ENCODE measurements at regions not wholly inside any gene's neighbourhood (a gene's known extent, or its start where the extent isn't known, plus 50 kb on each side); places are given as distances from the start of the nearest gene placed in this dataset.
A peak's percentile ranks its signal among the peaks of the same experiment; 100 is the strongest.

GRCh38 chr9:26078706-26079105 is 400.5 kb upstream of the TUSC1 start:
- in situ Hi-C loops (cut with MboI; ENCODE audit: low sequenced_read_pairs), result no loop called here
- no peak for DNase-seq (ENCODE audit: low spot score in 2 of 2)
- no peaks in the 10 kb centered on the region for H3K4me1 ChIP-seq
- no peaks in the 10 kb centered on the region for H3K36me3 ChIP-seq (replicated peaks)
- no peak overlapping the region for H3K4me3 ChIP-seq
- no peaks in the 10 kb centered on the region for H3K27me3 ChIP-seq (ENCODE audit: low read depth)
- H3K9me3 ChIP-seq, result no peaks in the 10 kb centered on the region

GRCh38 chr9:26077860-26078259 is 399.6 kb upstream of the TUSC1 start:
- no peak for DNase-seq (ENCODE audit: low spot score in 2 of 2)
- in situ Hi-C loops (cut with MboI; ENCODE audit: low sequenced_read_pairs), result no loop called here
- Histone ChIP-seq H3K27me3 (ENCODE audit: low read depth) (no peaks in the 10 kb centered on the region), H3K4me1 (no peaks in the 10 kb centered on the region), H3K4me3 (no peak overlapping the region), H3K36me3 (replicated peaks) (no peaks in the 10 kb centered on the region), H3K9me3 (no peaks in the 10 kb centered on the region)

- DNase-seq (ENCODE audit: low spot score in 2 of 2), result no peak
- in situ Hi-C loops (cut with MboI; ENCODE audit: low sequenced_read_pairs), result no loop called here
These were observed 389.4 kb upstream of the TUSC1 start for GRCh38 chr9:26067608-26068007.

GRCh38 chr9:26066237-26066636 is 388.0 kb upstream of the TUSC1 start:
- no peak for DNase-seq (ENCODE audit: low spot score in 2 of 2)
- in situ Hi-C loops (cut with MboI; ENCODE audit: low sequenced_read_pairs), result no loop called here
- Histone ChIP-seq H3K9me3 (no peaks in the 10 kb centered on the region), H3K4me1 (peaks cover 28% of the 10 kb centered on the region), H3K27me3 (ENCODE audit: low read depth) (no peaks in the 10 kb centered on the region), H3K36me3 (replicated peaks) (no peaks in the 10 kb centered on the region), H3K4me3 (no peak overlapping the region)

More at GRCh38 chr9:26067608-26068007, 389.4 kb upstream of the TUSC1 start:
- no peak overlapping the region for H3K4me3 ChIP-seq
- no peaks in the 10 kb centered on the region for H3K9me3 ChIP-seq
- H3K4me1 ChIP-seq, result peaks cover 20% of the 10 kb centered on the region
- no peaks in the 10 kb centered on the region for H3K36me3 ChIP-seq (replicated peaks)
- H3K27me3 ChIP-seq (ENCODE audit: low read depth), result no peaks in the 10 kb centered on the region

GRCh38 chr9:26061948-26062575 is 383.8 kb upstream of the TUSC1 start:
- Histone ChIP-seq H3K36me3 (replicated peaks) (no peaks in the 10 kb centered on the region), H3K27me3 (ENCODE audit: low read depth) (no peaks in the 10 kb centered on the region), H3K4me3 (no peak overlapping the region), H3K9me3 (no peaks in the 10 kb centered on the region), H3K4me1 (peaks cover 35% of the 10 kb centered on the region)
- in situ Hi-C loops (cut with MboI; ENCODE audit: low sequenced_read_pairs), result no loop called here
- DNase-seq (ENCODE audit: low spot score in 2 of 2), result peak; percentile 52 to 100

GRCh38 chr9:26058111-26058895 is 380.1 kb upstream of the TUSC1 start:
- peaks cover 19% of the 10 kb centered on the region for H3K4me1 ChIP-seq
- H3K27me3 ChIP-seq (ENCODE audit: low read depth), result no peaks in the 10 kb centered on the region
- no peak for DNase-seq (ENCODE audit: low spot score in 2 of 2)
- no peaks in the 10 kb centered on the region for H3K36me3 ChIP-seq (replicated peaks)
- H3K9me3 ChIP-seq, result no peaks in the 10 kb centered on the region
- in situ Hi-C loops (cut with MboI; ENCODE audit: low sequenced_read_pairs), result no loop called here
- H3K4me3 ChIP-seq, result no peak overlapping the region

- Histone ChIP-seq H3K9me3 (no peaks in the 10 kb centered on the region), H3K27me3 (ENCODE audit: low read depth) (no peaks in the 10 kb centered on the region), H3K4me3 (no peak overlapping the region), H3K36me3 (replicated peaks) (no peaks in the 10 kb centered on the region), H3K4me1 (peaks cover 12% of the 10 kb centered on the region)
- in situ Hi-C loops (cut with MboI; ENCODE audit: low sequenced_read_pairs), result no loop called here
- DNase-seq (ENCODE audit: low spot score in 2 of 2), result no peak
These were observed 378.8 kb upstream of the TUSC1 start for GRCh38 chr9:26057050-26057449.

GRCh38 chr9:26054600-26055520 is 376.6 kb upstream of the TUSC1 start:
- no peak for DNase-seq (ENCODE audit: low spot score in 2 of 2)
- no peaks in the 10 kb centered on the region for H3K9me3 ChIP-seq
- H3K4me1 ChIP-seq, result no peaks in the 10 kb centered on the region
- H3K27me3 ChIP-seq (ENCODE audit: low read depth), result no peaks in the 10 kb centered on the region
- no peak overlapping the region for H3K4me3 ChIP-seq
- in situ Hi-C loops (cut with MboI; ENCODE audit: low sequenced_read_pairs), result no loop called here
- no peaks in the 10 kb centered on the region for H3K36me3 ChIP-seq (replicated peaks)

- Histone ChIP-seq H3K9me3 (no peaks in the 10 kb centered on the region), H3K36me3 (replicated peaks) (no peaks in the 10 kb centered on the region), H3K4me3 (no peak overlapping the region), H3K27me3 (ENCODE audit: low read depth) (no peaks in the 10 kb centered on the region), H3K4me1 (peaks cover 4% of the 10 kb centered on the region; the same call in 1 of the 2 replicates)
- in situ Hi-C loops (cut with MboI; ENCODE audit: low sequenced_read_pairs), result no loop called here
- DNase-seq (ENCODE audit: low spot score in 2 of 2), result no peak
These were observed 375.7 kb upstream of the TUSC1 start for GRCh38 chr9:26053954-26054353.

- DNase-seq (ENCODE audit: low spot score in 2 of 2), result no peak
- H3K4me1 ChIP-seq, result no peaks in the 10 kb centered on the region
- in situ Hi-C loops (cut with MboI; ENCODE audit: low sequenced_read_pairs), result no loop called here
- no peak overlapping the region for H3K4me3 ChIP-seq
- H3K36me3 ChIP-seq (replicated peaks), result no peaks in the 10 kb centered on the region
- H3K9me3 ChIP-seq, result peaks cover 3% of the 10 kb centered on the region; the same call in 1 of the 2 replicates
- no peaks in the 10 kb centered on the region for H3K27me3 ChIP-seq (ENCODE audit: low read depth)
These were observed 365.2 kb upstream of the TUSC1 start for GRCh38 chr9:26043431-26043830.

- Histone ChIP-seq H3K4me1 (no peaks in the 10 kb centered on the region), H3K9me3 (no peaks in the 10 kb centered on the region), H3K27me3 (ENCODE audit: low read depth) (no peaks in the 10 kb centered on the region), H3K4me3 (no peak overlapping the region), H3K36me3 (replicated peaks) (no peaks in the 10 kb centered on the region)
- in situ Hi-C loops (cut with MboI; ENCODE audit: low sequenced_read_pairs), result no loop called here
- DNase-seq (ENCODE audit: low spot score in 2 of 2), result no peak
These were observed 356.5 kb upstream of the TUSC1 start for GRCh38 chr9:26034786-26035185.

GRCh38 chr9:26033336-26033735 is 355.1 kb upstream of the TUSC1 start:
- Histone ChIP-seq H3K36me3 (replicated peaks) (no peaks in the 10 kb centered on the region), H3K27me3 (ENCODE audit: low read depth) (no peaks in the 10 kb centered on the region), H3K9me3 (no peaks in the 10 kb centered on the region), H3K4me3 (no peak overlapping the region), H3K4me1 (no peaks in the 10 kb centered on the region)
- no peak for DNase-seq (ENCODE audit: low spot score in 2 of 2)
- in situ Hi-C loops (cut with MboI; ENCODE audit: low sequenced_read_pairs), result no loop called here

- Histone ChIP-seq H3K9me3 (no peaks in the 10 kb centered on the region), H3K4me3 (no peak overlapping the region), H3K36me3 (replicated peaks) (no peaks in the 10 kb centered on the region), H3K27me3 (ENCODE audit: low read depth) (no peaks in the 10 kb centered on the region), H3K4me1 (no peaks in the 10 kb centered on the region)
- no peak for DNase-seq (ENCODE audit: low spot score in 2 of 2)
- in situ Hi-C loops (cut with MboI; ENCODE audit: low sequenced_read_pairs), result no loop called here
These were observed 348.3 kb upstream of the TUSC1 start for GRCh38 chr9:26026423-26027100.
